T-helper 17 cell (primary cell): ENCODE measurements at regions not wholly inside any gene's neighbourhood (a gene's known extent, or its start where the extent isn't known, plus 50 kb on each side); places are given as distances from the start of the nearest gene placed in this dataset.
"Not testable (repeated sequence)": the region's sequence is repeated elsewhere in the genome, so short reads cannot be mapped to it uniquely, and the experiment has no call there.

Experiments
- ATAC-seq: fragments of 150-1000 bp; cut with Tn5 transposase; 2 replicates; pipeline ENCODE4 v1.10.0; 2021; ENCODE audit warnings: mild to moderate bottlenecking, moderate library complexity
- DNase-seq, 3 donors: peaks; one replicate each; pipeline versions ENCODE4 v3.0.0 to v3.0.0-alpha.2; 2020 to 2021
- H3K9me3 ChIP-seq: one replicate; pipeline ENCODE4 v1.7.0; 2013; ENCODE audit warnings: low read length, mild to moderate bottlenecking; ENCODE audit not compliant: control insufficient read depth, poor library complexity, severe bottlenecking
- H3K27ac Mint-ChIP-seq: one replicate; pipeline ENCODE4 v1.8.0; 2022; ENCODE audit warnings: mild to moderate bottlenecking, moderate library complexity, mixed read lengths
- H3K27me3 Mint-ChIP-seq: one replicate; pipeline ENCODE4 v1.8.0; 2022; ENCODE audit warnings: mixed read lengths
- H3K36me3 Mint-ChIP-seq: one replicate; pipeline ENCODE4 v1.8.0; 2022; ENCODE audit warnings: low read depth, mixed read lengths
- H3K4me1 Mint-ChIP-seq: one replicate; pipeline ENCODE4 v1.8.0; 2022; ENCODE audit warnings: mild to moderate bottlenecking, mixed read lengths
- H3K4me3 Mint-ChIP-seq: one replicate; pipeline ENCODE4 v1.8.0; 2022; ENCODE audit warnings: mild to moderate bottlenecking, moderate library complexity, mixed read lengths

DNA sequence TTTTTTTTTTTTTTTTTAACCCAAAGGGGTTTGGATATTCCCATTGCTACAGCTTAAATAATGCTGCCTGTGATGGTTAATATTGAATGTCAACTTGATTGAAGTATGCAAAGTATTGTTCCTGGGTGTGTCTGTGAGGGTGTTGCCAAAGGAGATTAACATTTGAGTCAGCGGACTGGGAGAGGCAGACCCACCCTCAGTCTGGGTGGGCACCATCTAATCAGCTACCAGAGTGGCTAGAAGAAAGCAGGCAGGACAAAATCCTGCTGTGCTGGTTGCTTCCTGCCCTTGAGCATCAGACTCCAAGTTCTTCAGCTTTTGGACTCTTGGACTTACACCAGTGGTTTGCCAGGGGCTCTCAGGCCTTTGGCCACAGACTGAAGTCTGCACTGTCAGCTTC lies 106.8 kb upstream of the RBMS1 start:
- H3K9me3 ChIP-seq, H3K4me1 Mint-ChIP-seq, DNase-seq, H3K27me3 Mint-ChIP-seq, H3K36me3 Mint-ChIP-seq, H3K4me3 Mint-ChIP-seq, ATAC-seq, H3K27ac Mint-ChIP-seq: not testable (repeated sequence)

DNA sequence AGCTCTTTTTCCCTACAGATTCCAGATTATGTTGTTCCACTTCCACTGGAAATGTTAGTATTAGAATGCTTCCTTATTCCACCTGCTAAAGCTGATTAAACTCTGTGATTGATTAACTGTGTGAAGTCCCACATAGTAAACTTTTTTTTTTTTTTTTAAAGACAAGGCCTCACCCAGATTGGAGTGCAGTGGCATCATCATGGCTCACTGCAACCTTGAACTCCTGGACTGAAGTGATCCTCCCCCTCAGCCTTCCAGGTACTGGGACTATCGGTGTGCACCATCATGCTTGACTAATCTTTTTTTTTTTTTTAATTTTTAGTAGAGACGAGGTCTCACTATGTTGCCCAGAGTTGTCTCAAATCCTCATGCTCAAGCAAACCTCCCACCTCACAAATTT lies 108.5 kb upstream of the RBMS1 start:
- no peaks in the 10 kb centered on the region for H3K27me3 Mint-ChIP-seq

DNA sequence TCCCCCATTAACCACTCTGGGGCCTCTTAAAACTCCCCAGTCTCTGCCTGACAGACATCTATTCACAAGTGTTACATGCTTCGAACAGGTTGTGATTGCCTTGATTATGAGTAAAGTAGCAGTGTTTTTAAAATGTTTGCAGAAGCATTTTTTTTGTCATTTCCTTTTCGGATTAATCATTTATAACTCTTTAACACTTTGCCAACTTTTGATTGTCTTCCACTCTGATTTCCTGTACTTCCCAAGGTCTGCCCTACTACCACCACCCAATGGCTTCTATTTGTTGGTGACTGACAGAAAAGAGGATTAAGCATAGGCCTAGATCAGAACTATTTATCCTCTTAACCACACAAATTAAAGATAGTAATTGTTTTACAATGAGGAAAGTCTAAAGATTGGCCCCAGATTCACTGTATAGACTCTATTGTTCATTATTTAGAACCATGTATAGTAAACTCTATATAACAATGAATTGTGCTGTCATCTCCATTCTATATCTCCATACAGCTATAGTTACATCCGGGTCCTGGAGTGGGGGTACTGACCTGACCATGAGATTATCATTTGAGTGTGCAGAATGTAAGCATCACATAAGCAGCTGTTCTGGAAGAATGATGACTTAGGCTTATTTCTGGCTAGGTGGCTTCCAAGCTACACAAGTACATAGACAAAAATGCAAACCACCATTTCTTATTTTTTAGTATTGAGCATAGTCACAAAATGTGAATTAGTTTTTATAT lies 110.3 kb upstream of the RBMS1 start:
- H3K9me3 ChIP-seq = no peaks in the 10 kb centered on the region
- ATAC-seq (no peak), DNase-seq (no peak)
- H3K4me3 Mint-ChIP-seq = no peak overlapping the region
- H3K36me3 Mint-ChIP-seq = no peaks in the 10 kb centered on the region
- H3K27me3 Mint-ChIP-seq = no peaks in the 10 kb centered on the region
- H3K4me1 Mint-ChIP-seq = peaks cover 6% of the 10 kb centered on the region
- H3K27ac Mint-ChIP-seq = no peak overlapping the region

More for the DNA sequence above, 108.5 kb upstream of the RBMS1 start:
- no peak for DNase-seq
- no peaks in the 10 kb centered on the region for H3K9me3 ChIP-seq
- Mint-ChIP-seq H3K27ac (no peak overlapping the region), H3K4me1 (peaks cover 2% of the 10 kb centered on the region), H3K4me3 (no peak overlapping the region), H3K36me3 (no peaks in the 10 kb centered on the region)
- ATAC-seq = no peak

- ATAC-seq (no peak), DNase-seq (no peak)
- Mint-ChIP-seq H3K36me3 (no peaks in the 10 kb centered on the region), H3K27ac (no peak overlapping the region), H3K27me3 (peaks cover 5% of the 10 kb centered on the region), H3K4me1 (peaks cover 9% of the 10 kb centered on the region), H3K4me3 (no peak overlapping the region)
- no peaks in the 10 kb centered on the region for H3K9me3 ChIP-seq
Measured at GRCh38 chr2:160606341-160606740, 112.7 kb upstream of the RBMS1 start.

GRCh38 chr2:160608599-160608998 lies 115.0 kb upstream of the RBMS1 start:
- H3K9me3 ChIP-seq = no peaks in the 10 kb centered on the region
- DNase-seq = no peak
- no peaks in the 10 kb centered on the region for H3K36me3 Mint-ChIP-seq
- peaks cover 5% of the 10 kb centered on the region for H3K27me3 Mint-ChIP-seq
- H3K27ac Mint-ChIP-seq = no peak overlapping the region
- no peak for ATAC-seq
- no peak overlapping the region for H3K4me3 Mint-ChIP-seq
- peaks cover 9% of the 10 kb centered on the region for H3K4me1 Mint-ChIP-seq

DNA sequence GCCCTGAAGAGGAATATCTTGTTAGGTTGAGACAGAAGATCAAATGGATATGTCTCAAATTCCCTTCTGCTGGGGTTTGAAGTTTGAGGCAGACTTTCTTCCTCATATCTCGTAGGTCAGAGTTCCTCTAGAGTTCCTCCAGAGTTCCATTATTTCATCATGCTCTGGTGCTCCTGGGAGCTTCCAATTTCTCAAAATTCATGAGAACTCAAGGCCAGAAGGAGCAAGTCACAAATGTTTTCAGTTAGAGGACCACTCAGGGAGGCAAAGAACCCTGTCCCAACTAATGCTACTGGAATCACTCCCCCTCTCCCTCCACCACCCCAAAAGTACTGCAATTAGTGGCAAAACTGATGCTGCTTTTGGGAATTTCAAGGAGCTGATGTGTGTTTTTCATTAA lies 115.7 kb upstream of the RBMS1 start:
- no peak for ATAC-seq
- Mint-ChIP-seq H3K27me3 (peaks cover 5% of the 10 kb centered on the region), H3K36me3 (no peaks in the 10 kb centered on the region), H3K27ac (no peak overlapping the region), H3K4me3 (no peak overlapping the region), H3K4me1 (peaks cover 9% of the 10 kb centered on the region)
- no peak for DNase-seq
- H3K9me3 ChIP-seq = no peaks in the 10 kb centered on the region

GRCh38 chr2:160610041-160610440 lies 116.4 kb upstream of the RBMS1 start:
- no peak for DNase-seq
- Mint-ChIP-seq H3K27me3 (peaks cover 5% of the 10 kb centered on the region), H3K27ac (no peak overlapping the region), H3K4me3 (no peak overlapping the region), H3K36me3 (no peaks in the 10 kb centered on the region), H3K4me1 (peaks cover 9% of the 10 kb centered on the region)
- H3K9me3 ChIP-seq = no peaks in the 10 kb centered on the region
- no peak for ATAC-seq

DNA sequence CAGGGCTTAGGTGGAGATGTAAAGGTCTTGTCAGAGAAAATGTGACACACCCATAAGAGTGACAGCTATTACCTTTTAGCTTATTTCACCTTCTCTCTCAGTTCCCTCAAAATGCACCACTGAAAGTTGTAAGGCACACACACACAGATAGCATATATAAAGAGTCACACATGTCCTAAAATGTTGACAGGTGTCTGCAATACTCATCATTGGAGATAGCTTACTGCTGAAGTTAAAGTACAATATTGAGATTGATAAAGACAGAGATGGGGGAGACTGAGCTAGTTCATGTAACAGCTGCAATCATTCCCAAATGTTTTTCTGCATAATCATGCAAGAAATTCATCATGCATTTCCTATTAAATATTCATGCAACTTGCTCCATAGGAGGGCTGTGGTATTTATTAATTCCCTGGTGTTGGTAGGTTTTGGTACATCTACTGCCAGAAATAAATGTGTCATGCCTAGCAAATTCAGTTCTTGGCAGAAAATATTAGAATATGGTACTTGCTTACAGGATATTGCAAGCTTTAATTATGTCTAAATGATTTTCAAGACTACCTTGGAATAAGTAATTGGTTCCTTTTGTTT lies 118.8 kb upstream of the RBMS1 start:
- H3K27ac Mint-ChIP-seq = no peak overlapping the region
- no peaks in the 10 kb centered on the region for H3K9me3 ChIP-seq
- peaks cover 7% of the 10 kb centered on the region for H3K4me1 Mint-ChIP-seq
- H3K27me3 Mint-ChIP-seq = peaks cover 5% of the 10 kb centered on the region
- no peak overlapping the region for H3K4me3 Mint-ChIP-seq
- DNase-seq (no peak), ATAC-seq (no peak)
- no peaks in the 10 kb centered on the region for H3K36me3 Mint-ChIP-seq

GRCh38 chr2:160613466-160614153 lies 120.0 kb upstream of the RBMS1 start:
- Mint-ChIP-seq H3K27me3 (peaks cover 5% of the 10 kb centered on the region), H3K36me3 (no peaks in the 10 kb centered on the region), H3K4me3 (no peak overlapping the region), H3K4me1 (peaks cover 5% of the 10 kb centered on the region), H3K27ac (no peak overlapping the region)
- ATAC-seq = no peak
- no peaks in the 10 kb centered on the region for H3K9me3 ChIP-seq
- DNase-seq = no peak

DNA sequence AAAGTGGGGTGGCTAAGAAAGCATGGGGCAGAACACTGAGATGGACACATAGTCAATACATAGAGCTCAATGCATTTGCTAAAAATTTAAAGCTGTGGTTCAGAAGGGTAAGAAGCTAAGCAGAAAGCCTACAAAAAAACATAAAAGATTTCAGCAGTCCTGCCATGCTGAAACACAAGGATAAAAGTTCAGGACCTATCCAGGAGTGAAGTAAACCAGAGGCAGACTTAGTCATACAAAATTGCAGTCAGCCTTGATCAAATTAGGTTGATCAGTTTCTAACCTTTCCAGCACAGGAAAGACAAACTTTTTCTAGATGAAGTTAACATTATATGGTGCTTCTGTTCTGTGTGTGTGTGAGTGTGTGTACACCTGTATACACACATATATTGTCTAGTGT lies 120.8 kb upstream of the RBMS1 start:
- Mint-ChIP-seq H3K4me1 (peaks cover 3% of the 10 kb centered on the region), H3K36me3 (no peaks in the 10 kb centered on the region), H3K4me3 (no peak overlapping the region), H3K27ac (no peak overlapping the region), H3K27me3 (peaks cover 5% of the 10 kb centered on the region)
- no peak for DNase-seq
- H3K9me3 ChIP-seq = no peaks in the 10 kb centered on the region
- no peak for ATAC-seq

- no peak for ATAC-seq
- no peaks in the 10 kb centered on the region for H3K4me1 Mint-ChIP-seq
- H3K27me3 Mint-ChIP-seq = no peaks in the 10 kb centered on the region
Measured at GRCh38 chr2:160615706-160616105, 122.1 kb upstream of the RBMS1 start.

GRCh38 chr2:160616149-160616548 lies 122.5 kb upstream of the RBMS1 start:
- H3K4me3 Mint-ChIP-seq = no peak overlapping the region
- no peaks in the 10 kb centered on the region for H3K36me3 Mint-ChIP-seq
- H3K4me1 Mint-ChIP-seq = no peaks in the 10 kb centered on the region

More at GRCh38 chr2:160615706-160616105, 122.1 kb upstream of the RBMS1 start:
- Mint-ChIP-seq H3K36me3 (no peaks in the 10 kb centered on the region), H3K4me3 (no peak overlapping the region), H3K27ac (no peak overlapping the region)
- no peaks in the 10 kb centered on the region for H3K9me3 ChIP-seq
- DNase-seq = no peak

DNA sequence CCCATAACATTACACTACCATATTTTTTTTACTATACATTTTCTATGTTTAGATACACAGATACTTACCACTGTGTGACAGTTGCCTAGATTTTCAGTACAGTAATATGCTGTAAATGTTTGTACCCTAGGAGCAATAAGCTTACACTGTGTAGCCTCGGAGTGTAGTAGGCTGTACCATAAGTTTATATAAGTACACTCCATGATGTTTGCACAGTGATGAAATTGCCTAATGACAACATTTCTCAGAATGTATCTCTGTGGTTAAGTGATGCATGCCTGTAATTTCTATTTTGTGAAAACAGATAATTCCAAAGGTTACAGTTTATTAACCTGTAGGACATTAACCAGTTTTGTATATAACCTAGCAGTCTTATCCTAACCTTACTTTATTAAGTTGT lies 128.1 kb upstream of the RBMS1 start:
- H3K9me3 ChIP-seq = no peaks in the 10 kb centered on the region
- H3K36me3 Mint-ChIP-seq = no peaks in the 10 kb centered on the region
- peaks cover 2% of the 10 kb centered on the region for H3K4me1 Mint-ChIP-seq
- ATAC-seq (no peak), DNase-seq (no peak)
- H3K4me3 Mint-ChIP-seq = no peak overlapping the region
- H3K27me3 Mint-ChIP-seq = no peaks in the 10 kb centered on the region
- no peak overlapping the region for H3K27ac Mint-ChIP-seq

More at GRCh38 chr2:160616149-160616548, 122.5 kb upstream of the RBMS1 start:
- no peak overlapping the region for H3K27ac Mint-ChIP-seq
- ATAC-seq (no peak), DNase-seq (no peak)
- H3K9me3 ChIP-seq = no peaks in the 10 kb centered on the region
- no peaks in the 10 kb centered on the region for H3K27me3 Mint-ChIP-seq
